ENCODE measurements at regions not wholly inside any gene's neighbourhood (a gene's known extent, or its start where the extent isn't known, plus 50 kb on each side); places are given as distances from the start of the nearest gene placed in this dataset.

GRCh38 chrX:95662200-95662599, 1022.4 kb upstream of the DIAPH2 start:
- Histone ChIP-seq H3K9me3 (ENCODE audit: control insufficient read depth, low read length) (peaks cover 9% of the 10 kb centered on the region), H2BK12ac (ENCODE audit: low read length in 2 of 2) (no peak overlapping the region), H3K4ac (ENCODE audit: low read depth in 1 of 2, low read length in 2 of 2) (no peak overlapping the region), H3K27ac (ENCODE audit: low read length, poor library complexity, severe bottlenecking) (no peak overlapping the region), H2AFZ (ENCODE audit: low read depth, low read length) (no peak overlapping the region), H2BK5ac (ENCODE audit: low read depth, low read length, poor library complexity, severe bottlenecking) (no peak overlapping the region), H2BK15ac (ENCODE audit: low read depth, poor library complexity, severe bottlenecking) (no peak overlapping the region), H3K27me3 (ENCODE audit: control insufficient read depth in 1 of 2, insufficient read depth in 1 of 2, low read length in 2 of 2) (no peaks in the 10 kb centered on the region), H3K4me1 (ENCODE audit: control insufficient read depth, insufficient read depth, low read depth, low read length) (no peaks in the 10 kb centered on the region), H2AK5ac (ENCODE audit: low read length, severe bottlenecking) (no peak overlapping the region), H3K18ac (ENCODE audit: low read depth in 1 of 2, low read length in 2 of 2) (no peak overlapping the region), H3K23ac (ENCODE audit: low read length in 2 of 2) (no peak overlapping the region), H3K79me1 (replicated peaks; ENCODE audit: low read length, poor library complexity, severe bottlenecking) (no peaks in the 10 kb centered on the region), H3K14ac (ENCODE audit: low read length in 2 of 2) (no peak overlapping the region), H3K4me2 (ENCODE audit: low read length, poor library complexity, severe bottlenecking) (no peak overlapping the region), H4K91ac (ENCODE audit: low read length) (no peak overlapping the region), H2BK120ac (ENCODE audit: low read depth, low read length) (no peak overlapping the region), H3K36me3 (ENCODE audit: control insufficient read depth in 1 of 2, insufficient read depth in 2 of 2, low read depth in 1 of 2, low read length in 2 of 2) (no peaks in the 10 kb centered on the region), H3K4me3 (ENCODE audit: insufficient read depth in 1 of 2, low read depth in 1 of 2, low read length in 2 of 2) (no peak overlapping the region), H3K9ac (ENCODE audit: low read length) (no peak overlapping the region), H4K8ac (ENCODE audit: low read length) (no peak overlapping the region)
- DNase-seq = no peak
- 30% methylated on average over 1 of the region's 1 CpG for WGBS

GRCh38 chrX:95666056-95666455, 1018.6 kb upstream of the DIAPH2 start:
- Histone ChIP-seq H3K23ac (ENCODE audit: low read length in 2 of 2) (no peak overlapping the region), H3K4me3 (ENCODE audit: insufficient read depth in 1 of 2, low read depth in 1 of 2, low read length in 2 of 2) (no peak overlapping the region), H3K27ac (ENCODE audit: low read length, poor library complexity, severe bottlenecking) (no peak overlapping the region), H3K9me3 (ENCODE audit: control insufficient read depth, low read length) (peaks cover 30% of the 10 kb centered on the region), H2AFZ (ENCODE audit: low read depth, low read length) (no peak overlapping the region), H2BK5ac (ENCODE audit: low read depth, low read length, poor library complexity, severe bottlenecking) (no peak overlapping the region), H3K9ac (ENCODE audit: low read length) (no peak overlapping the region), H3K14ac (ENCODE audit: low read length in 2 of 2) (no peak overlapping the region), H4K91ac (ENCODE audit: low read length) (no peak overlapping the region), H3K79me1 (replicated peaks; ENCODE audit: low read length, poor library complexity, severe bottlenecking) (no peaks in the 10 kb centered on the region), H3K4me1 (ENCODE audit: control insufficient read depth, insufficient read depth, low read depth, low read length) (no peaks in the 10 kb centered on the region), H2BK12ac (ENCODE audit: low read length in 2 of 2) (no peak overlapping the region), H3K36me3 (ENCODE audit: control insufficient read depth in 1 of 2, insufficient read depth in 2 of 2, low read depth in 1 of 2, low read length in 2 of 2) (no peaks in the 10 kb centered on the region), H2BK120ac (ENCODE audit: low read depth, low read length) (no peak overlapping the region), H3K4ac (ENCODE audit: low read depth in 1 of 2, low read length in 2 of 2) (no peak overlapping the region), H3K18ac (ENCODE audit: low read depth in 1 of 2, low read length in 2 of 2) (no peak overlapping the region), H3K4me2 (ENCODE audit: low read length, poor library complexity, severe bottlenecking) (no peak overlapping the region), H4K8ac (ENCODE audit: low read length) (no peak overlapping the region), H2BK15ac (ENCODE audit: low read depth, poor library complexity, severe bottlenecking) (no peak overlapping the region), H3K27me3 (ENCODE audit: control insufficient read depth in 1 of 2, insufficient read depth in 1 of 2, low read length in 2 of 2) (no peaks in the 10 kb centered on the region), H2AK5ac (ENCODE audit: low read length, severe bottlenecking) (no peak overlapping the region)
- no CpG with 5 or more reads among the region's 2 CpGs for WGBS
- no peak for DNase-seq

- Histone ChIP-seq H3K36me3 (ENCODE audit: control insufficient read depth in 1 of 2, insufficient read depth in 2 of 2, low read depth in 1 of 2, low read length in 2 of 2) (no peaks in the 10 kb centered on the region), H3K4ac (ENCODE audit: low read depth in 1 of 2, low read length in 2 of 2) (no peak overlapping the region), H3K9ac (ENCODE audit: low read length) (no peak overlapping the region), H3K27me3 (ENCODE audit: control insufficient read depth in 1 of 2, insufficient read depth in 1 of 2, low read length in 2 of 2) (no peaks in the 10 kb centered on the region), H4K8ac (ENCODE audit: low read length) (no peak overlapping the region), H4K91ac (ENCODE audit: low read length) (no peak overlapping the region), H3K9me3 (ENCODE audit: control insufficient read depth, low read length) (no peaks in the 10 kb centered on the region), H2BK5ac (ENCODE audit: low read depth, low read length, poor library complexity, severe bottlenecking) (no peak overlapping the region), H2BK120ac (ENCODE audit: low read depth, low read length) (no peak overlapping the region), H3K4me3 (ENCODE audit: insufficient read depth in 1 of 2, low read depth in 1 of 2, low read length in 2 of 2) (no peak overlapping the region), H3K4me1 (ENCODE audit: control insufficient read depth, insufficient read depth, low read depth, low read length) (no peaks in the 10 kb centered on the region), H3K4me2 (ENCODE audit: low read length, poor library complexity, severe bottlenecking) (no peak overlapping the region), H2BK15ac (ENCODE audit: low read depth, poor library complexity, severe bottlenecking) (no peak overlapping the region), H2BK12ac (ENCODE audit: low read length in 2 of 2) (no peak overlapping the region), H3K27ac (ENCODE audit: low read length, poor library complexity, severe bottlenecking) (no peak overlapping the region), H2AFZ (ENCODE audit: low read depth, low read length) (no peak overlapping the region), H3K79me1 (replicated peaks; ENCODE audit: low read length, poor library complexity, severe bottlenecking) (no peaks in the 10 kb centered on the region), H2AK5ac (ENCODE audit: low read length, severe bottlenecking) (no peak overlapping the region), H3K14ac (ENCODE audit: low read length in 2 of 2) (no peak overlapping the region), H3K23ac (ENCODE audit: low read length in 2 of 2) (no peak overlapping the region), H3K18ac (ENCODE audit: low read depth in 1 of 2, low read length in 2 of 2) (no peak overlapping the region)
- DNase-seq = no peak
- 89% methylated on average over 2 of the region's 2 CpGs for WGBS
Measured at GRCh38 chrX:95675011-95675410, 1009.6 kb upstream of the DIAPH2 start.

GRCh38 chrX:95675794-95676193, 1008.8 kb upstream of the DIAPH2 start:
- H3K27ac ChIP-seq (ENCODE audit: low read length, poor library complexity, severe bottlenecking) = no peak overlapping the region
- H2AK5ac ChIP-seq (ENCODE audit: low read length, severe bottlenecking) = no peak overlapping the region
- H3K4me1 ChIP-seq (ENCODE audit: control insufficient read depth, insufficient read depth, low read depth, low read length) = no peaks in the 10 kb centered on the region
- no peaks in the 10 kb centered on the region for H3K9me3 ChIP-seq (ENCODE audit: control insufficient read depth, low read length)
- H3K79me1 ChIP-seq (replicated peaks; ENCODE audit: low read length, poor library complexity, severe bottlenecking) = no peaks in the 10 kb centered on the region
- no peak overlapping the region for H3K14ac ChIP-seq (ENCODE audit: low read length in 2 of 2)
- H4K91ac ChIP-seq (ENCODE audit: low read length) = no peak overlapping the region
- H2BK5ac ChIP-seq (ENCODE audit: low read depth, low read length, poor library complexity, severe bottlenecking) = no peak overlapping the region
- no peak overlapping the region for H3K18ac ChIP-seq (ENCODE audit: low read depth in 1 of 2, low read length in 2 of 2)
- H4K8ac ChIP-seq (ENCODE audit: low read length) = no peak overlapping the region
- H3K9ac ChIP-seq (ENCODE audit: low read length) = no peak overlapping the region
- H3K4ac ChIP-seq (ENCODE audit: low read depth in 1 of 2, low read length in 2 of 2) = no peak overlapping the region
- no peak overlapping the region for H2AFZ ChIP-seq (ENCODE audit: low read depth, low read length)
- no peak overlapping the region for H3K4me2 ChIP-seq (ENCODE audit: low read length, poor library complexity, severe bottlenecking)
- no peak overlapping the region for H2BK120ac ChIP-seq (ENCODE audit: low read depth, low read length)
- WGBS = 96% methylated on average over 3 of the region's 3 CpGs
- no peak for DNase-seq
- no peaks in the 10 kb centered on the region for H3K27me3 ChIP-seq (ENCODE audit: control insufficient read depth in 1 of 2, insufficient read depth in 1 of 2, low read length in 2 of 2)
- no peak overlapping the region for H2BK15ac ChIP-seq (ENCODE audit: low read depth, poor library complexity, severe bottlenecking)
- no peaks in the 10 kb centered on the region for H3K36me3 ChIP-seq (ENCODE audit: control insufficient read depth in 1 of 2, insufficient read depth in 2 of 2, low read depth in 1 of 2, low read length in 2 of 2)
- no peak overlapping the region for H3K4me3 ChIP-seq (ENCODE audit: insufficient read depth in 1 of 2, low read depth in 1 of 2, low read length in 2 of 2)
- no peak overlapping the region for H2BK12ac ChIP-seq (ENCODE audit: low read length in 2 of 2)
- no peak overlapping the region for H3K23ac ChIP-seq (ENCODE audit: low read length in 2 of 2)

Data from mesenchymal stem cell (in vitro differentiated cells and primary cell).